K562 (cell line): ENCODE measurements at regions not wholly inside any gene's neighbourhood (a gene's known extent, or its start where the extent isn't known, plus 50 kb on each side); places are given as distances from the start of the nearest gene placed in this dataset.

Experiments used
- ATAC-seq: fragments of 200-7000 bp; cut with Tn5 transposase; 3 replicates; pipeline ENCODE4 v1.9.1; 2020; ENCODE audit warnings: moderate library complexity
- BruUV-seq: library from RNA; stranded (reverse); fragments of 400-500 nt; replicated peaks from 2 replicates; lab custom pipeline; 2021; lab: Mats Ljungman, UMichigan
- CTCF ChIA-PET: fragments of 300-600 bp; formaldehyde crosslinking; extraction: SDS; loops from one replicate; lab custom pipeline; 2021; ENCODE audit warnings: low intra/inter-chr PET ratio; lab: Yijun Ruan, JAX
- POLR2A ChIA-PET: fragments of 300-600, 350-650 bp; sonication (Branson Sonifier 250); formaldehyde crosslinking; extraction: SDS; loops from one replicate; lab custom pipeline; 2021; ENCODE audit warnings: antibody characterized with exemption, inconsistent platforms; lab: Yijun Ruan, JAX
- DNase-seq, 4 experiments: peaks; one replicate each; pipeline versions ENCODE4 v3.0.0 to v3.0.0-alpha.2; 2011 to 2018; ENCODE audit warnings: low spot score in 3 of 4, mixed read lengths in 3 of 4; ENCODE audit errors: extremely low read depth in 1 of 4
- FAIRE-seq: peaks from 2 replicates; lab custom pipeline; 2011; peaks lifted over from hg19 to GRCh38; lab: Jason Lieb, UNC
- H2AFZ ChIP-seq: 2 replicates; pipeline ENCODE4 v1.6.0; 2011; ENCODE audit warnings: low read depth, low read length, control low read depth, inconsistent platforms
- H3K27ac ChIP-seq: fragments of 200-600 bp; 3 replicates; pipeline ENCODE4 v1.8.0; 2011; ENCODE audit warnings: low read depth, mild to moderate bottlenecking, control low read depth, inconsistent platforms, low read length, moderate library complexity, mixed read lengths; ENCODE audit errors: extremely low read depth
- H3K27me3 ChIP-seq, 2 experiments: fragments of 300-600 bp in 1 of 2; 2 replicates in 1 of 2; 3 replicates in 1 of 2; pipeline versions ENCODE4 v1.6.0 to v1.8.0; 2011; ENCODE audit warnings: inconsistent platforms in 2 of 2, low read length in 2 of 2, mild to moderate bottlenecking in 1 of 2, mixed read lengths in 1 of 2, moderate library complexity in 1 of 2; ENCODE audit not compliant: control insufficient read depth in 2 of 2, insufficient read depth in 2 of 2
- H3K36me3 ChIP-seq: fragments of 300-600 bp; 3 replicates; pipeline ENCODE4 v1.8.0; 2011; ENCODE audit warnings: mild to moderate bottlenecking, low read length, inconsistent platforms; ENCODE audit not compliant: control insufficient read depth, insufficient read depth
- H3K4me1 ChIP-seq, 2 experiments: fragments of 200-600 bp in 1 of 2; replicated peaks in 1 of 2; 2 replicates in 1 of 2; 3 replicates in 1 of 2; pipeline versions ENCODE4 v1.5.1 to v1.8.0; 2011; ENCODE audit warnings: inconsistent platforms in 2 of 2, low read length in 2 of 2, mild to moderate bottlenecking in 1 of 2, mixed read lengths in 1 of 2, moderate library complexity in 1 of 2; ENCODE audit not compliant: control insufficient read depth in 2 of 2, insufficient read depth in 2 of 2
- H3K4me2 ChIP-seq: 2 replicates; pipeline ENCODE4 v1.6.1; 2011; ENCODE audit warnings: low read length, control low read depth, inconsistent platforms, mixed read lengths; ENCODE audit not compliant: insufficient read depth
- H3K4me3 ChIP-seq: fragments of 200-600 bp; sonication (generic), shearing (Covaris generic); 2 replicates; pipeline ENCODE4 v1.5.1; 2016; ENCODE audit warnings: control low read depth, inconsistent platforms
- H3K79me2 ChIP-seq: fragments of 200-600 bp; 3 replicates; pipeline ENCODE4 v1.8.0; 2011; ENCODE audit warnings: low read length, inconsistent platforms; ENCODE audit not compliant: control insufficient read depth, insufficient read depth
- H3K9ac ChIP-seq, 2 experiments: 2 replicates each; pipeline versions ENCODE4 v1.6.0 to v1.6.1; 2011; ENCODE audit warnings: low read depth in 2 of 2, low read length in 2 of 2, control low read depth in 1 of 2, inconsistent platforms in 1 of 2, mild to moderate bottlenecking in 1 of 2, mixed read lengths in 1 of 2; ENCODE audit not compliant: insufficient read depth in 1 of 2
- H3K9me1 ChIP-seq: one replicate; pipeline ENCODE4 v1.6.0; 2011; ENCODE audit warnings: inconsistent platforms, mild to moderate bottlenecking, low read length, moderate library complexity; ENCODE audit not compliant: control insufficient read depth, insufficient read depth
- H3K9me3 ChIP-seq: replicated peaks from 2 replicates; pipeline ENCODE4 v1.5.1; 2011; ENCODE audit warnings: low read depth, low read length, inconsistent platforms; ENCODE audit not compliant: control insufficient read depth, insufficient read depth
- H4K20me1 ChIP-seq: replicated peaks from 2 replicates; pipeline ENCODE4 v1.6.1; 2011; ENCODE audit warnings: low read length, inconsistent platforms, mixed read lengths; ENCODE audit not compliant: control insufficient read depth, insufficient read depth
- ATF1 ChIP-seq, 2 experiments: fragments of 450-650 bp in 1 of 2; IDR thresholded peaks; 2 replicates each; pipeline ENCODE4 v1.6.1; 2016; ENCODE audit warnings: missing compliant biosample characterization in 1 of 2, missing genetic modification characterization in 1 of 2
- C11orf30 ChIP-seq: fragments of 450-650 bp; IDR thresholded peaks from 2 replicates; pipeline ENCODE4 v1.6.1; 2016; ENCODE audit warnings: low read depth, mild to moderate bottlenecking
- CBFA2T2 ChIP-seq: fragments of 450-650 bp; conservative IDR thresholded peaks from 2 replicates; pipeline ENCODE4 v1.6.1; 2017; ENCODE audit warnings: mild to moderate bottlenecking
- CBFA2T3 ChIP-seq: fragments of 450-650 bp; IDR thresholded peaks from 2 replicates; pipeline ENCODE4 v1.6.1; 2017
- CCNT2 ChIP-seq: IDR thresholded peaks from 2 replicates; pipeline ENCODE4 v1.6.1; 2011; ENCODE audit warnings: borderline replicate concordance, low read depth, mild to moderate bottlenecking, moderate library complexity, mixed read lengths, low read length; ENCODE audit not compliant: insufficient read length; ENCODE audit errors: extremely low read depth
- CEBPG ChIP-seq, 3 experiments: fragments of 200-800 bp in 1 of 3; sonication (Bioruptor generic) in 1 of 3; sonication (generic) in 1 of 3; formaldehyde crosslinking in 1 of 3; IDR thresholded peaks in 2 of 3; conservative IDR thresholded peaks in 1 of 3; 2 replicates each; pipeline versions ENCODE4 v1.6.1 to v1.8.0; 2016 to 2022; ENCODE audit warnings: missing compliant biosample characterization in 2 of 3, missing genetic modification characterization in 2 of 3, mild to moderate bottlenecking in 1 of 3, missing genetic modification reagents in 1 of 3
- ETV1 ChIP-seq: fragments of 450-650 bp; conservative IDR thresholded peaks from 2 replicates; pipeline ENCODE4 v1.6.1; 2016; ENCODE audit warnings: missing genetic modification characterization, control low read depth, low read depth, missing compliant biosample characterization
- MAFG ChIP-seq: fragments of 450-650 bp; conservative IDR thresholded peaks from 2 replicates; pipeline ENCODE4 v1.6.1; 2016; ENCODE audit warnings: missing genetic modification characterization, missing compliant biosample characterization
- NCOR1 ChIP-seq: fragments of 450-650 bp; IDR thresholded peaks from 2 replicates; pipeline ENCODE4 v1.6.1; 2016; ENCODE audit warnings: mild to moderate bottlenecking, moderate library complexity
- TCFL5 ChIP-seq: fragments of 250-450 bp; sonication (Bioruptor Pico); conservative IDR thresholded peaks from 2 replicates; pipeline ENCODE4 v1.6.1; 2021; ENCODE audit warnings: mild to moderate bottlenecking, moderate library complexity, matching md5 sums
- TEAD1 ChIP-seq, 2 experiments: fragments of 450-650 bp in 1 of 2; sonication (generic) in 1 of 2; formaldehyde crosslinking; IDR thresholded peaks; 2 replicates each; pipeline versions ENCODE4 v1.4.0 to v1.8.0; 2020 to 2022; ENCODE audit warnings: mild to moderate bottlenecking in 2 of 2, missing genetic modification reagents in 1 of 2
- TRIM24 ChIP-seq, 2 experiments: fragments of 450-650 bp; IDR thresholded peaks; 2 replicates each; pipeline ENCODE4 v1.6.1; 2016
- ZNF23 ChIP-seq: fragments of 250-450 bp; sonication (Bioruptor Pico); IDR thresholded peaks from 2 replicates; pipeline ENCODE4 v1.4.0; 2020; ENCODE audit warnings: mild to moderate bottlenecking
- WGBS: fragments of 100-300 bp; shearing (Covaris generic); methylation state at CpG from one replicate; pipeline ENCODE4 v1.1.6; 2016; ENCODE audit warnings: low coverage, mixed read lengths; ENCODE audit not compliant: insufficient coverage; ENCODE audit errors: missing lambda C conversion rate; 5-methylcytosine and 5-hydroxymethylcytosine counted together
- in situ Hi-C: fragments of 300-500 bp; cut with MboI; formaldehyde crosslinking; loops from 4 replicates; pipeline ENCODE4 v1.15.0; 2018; ENCODE audit warnings: inconsistent platforms, mixed read lengths
- intact Hi-C: fragments of 100-400 bp; cut with micrococcal nuclease; formaldehyde crosslinking; loops from 2 replicates; pipeline ENCODE4 v1.14.2; 2022
- TF ChIP-seq, protein P1 (sequence below): fragments of 250-450 bp; sonication (Bioruptor Pico); IDR thresholded peaks from 2 replicates; pipeline ENCODE4 v1.4.0; 2020
- TF ChIP-seq, protein P2 (sequence below): fragments of 450-650 bp; formaldehyde crosslinking; IDR thresholded peaks from 2 replicates; pipeline ENCODE4 v1.4.0; 2022; ENCODE audit warnings: mild to moderate bottlenecking, moderate library complexity

DNA sequence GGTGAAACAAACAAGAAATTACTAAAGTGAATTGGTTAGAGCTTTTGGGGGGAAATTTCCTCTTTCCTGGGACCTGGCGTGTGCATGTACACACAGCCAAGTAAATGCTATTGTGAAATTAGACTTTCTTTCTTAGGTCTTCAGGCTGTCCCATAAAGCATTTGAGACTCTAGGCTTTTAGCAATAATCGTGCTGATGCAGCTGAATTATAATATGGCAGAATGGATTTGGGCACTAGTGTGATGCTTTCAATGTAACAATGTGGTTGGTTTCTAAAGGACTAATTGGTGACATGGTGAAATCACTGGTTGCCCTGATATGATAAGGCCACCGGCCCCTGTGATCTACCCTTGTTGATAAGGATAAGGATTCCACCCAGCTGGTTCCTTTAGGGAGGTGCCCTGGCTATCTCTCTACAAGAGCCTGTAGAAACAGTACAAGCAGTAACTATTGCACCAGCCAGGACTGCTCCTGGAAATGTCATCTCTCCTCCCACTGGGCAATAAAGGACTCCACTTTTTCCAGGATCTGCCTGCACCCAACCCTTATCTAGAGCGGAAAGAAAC is 164.1 kb downstream of the TFAP2A start:
- Histone ChIP-seq H3K9me1 (no peaks in the 10 kb centered on the region), H4K20me1 (no peaks in the 10 kb centered on the region), H3K9me3 (no peaks in the 10 kb centered on the region), H3K79me2 (no peaks in the 10 kb centered on the region), H2AFZ (no peak overlapping the region), H3K4me2 (no peak overlapping the region), H3K4me1 (peaks cover 0 to 9% of the 10 kb centered on the region in 2 experiments; a peak in 1 of 5 replicates), H3K36me3 (no peaks in the 10 kb centered on the region), H3K27ac (no peak overlapping the region), H3K4me3 (no peak overlapping the region), H3K9ac (no peak overlapping the region), H3K27me3 (no peaks in the 10 kb centered on the region)
- DNase-seq = no peak
- CTCF ChIA-PET = no interaction called here
- ATAC-seq = peak; percentile 46; the same call in 1 of the 3 replicates
- no peak for FAIRE-seq
- in situ Hi-C loops = no loop called here
- WGBS = 10% methylated on average over 4 of the region's 4 CpGs
- POLR2A ChIA-PET = interaction anchor here (1.1 kb wide), 1 partner anchor 8 kb away, joined by 3 read pairs; no protein-coding TSS in a partner anchor
- BruUV-seq = no TSS peak
- intact Hi-C loops = no loop called here
- TF ChIP-seq CBFA2T2 = peak; percentile 47
- no peak for TF ChIP-seq ETV1 (tag)
- peak; percentile 28 for TF ChIP-seq CCNT2
- no peak for TF ChIP-seq ATF1 (CRISPR knock-in tag; IDR thresholded peaks at IDR 0.05)
- 0 out of 2 replicates have a peak, but pooled peaks have one; percentile 9 for TF ChIP-seq ATF1 (tag; IDR thresholded peaks at IDR 0.05)
- TF ChIP-seq, protein P1, sequence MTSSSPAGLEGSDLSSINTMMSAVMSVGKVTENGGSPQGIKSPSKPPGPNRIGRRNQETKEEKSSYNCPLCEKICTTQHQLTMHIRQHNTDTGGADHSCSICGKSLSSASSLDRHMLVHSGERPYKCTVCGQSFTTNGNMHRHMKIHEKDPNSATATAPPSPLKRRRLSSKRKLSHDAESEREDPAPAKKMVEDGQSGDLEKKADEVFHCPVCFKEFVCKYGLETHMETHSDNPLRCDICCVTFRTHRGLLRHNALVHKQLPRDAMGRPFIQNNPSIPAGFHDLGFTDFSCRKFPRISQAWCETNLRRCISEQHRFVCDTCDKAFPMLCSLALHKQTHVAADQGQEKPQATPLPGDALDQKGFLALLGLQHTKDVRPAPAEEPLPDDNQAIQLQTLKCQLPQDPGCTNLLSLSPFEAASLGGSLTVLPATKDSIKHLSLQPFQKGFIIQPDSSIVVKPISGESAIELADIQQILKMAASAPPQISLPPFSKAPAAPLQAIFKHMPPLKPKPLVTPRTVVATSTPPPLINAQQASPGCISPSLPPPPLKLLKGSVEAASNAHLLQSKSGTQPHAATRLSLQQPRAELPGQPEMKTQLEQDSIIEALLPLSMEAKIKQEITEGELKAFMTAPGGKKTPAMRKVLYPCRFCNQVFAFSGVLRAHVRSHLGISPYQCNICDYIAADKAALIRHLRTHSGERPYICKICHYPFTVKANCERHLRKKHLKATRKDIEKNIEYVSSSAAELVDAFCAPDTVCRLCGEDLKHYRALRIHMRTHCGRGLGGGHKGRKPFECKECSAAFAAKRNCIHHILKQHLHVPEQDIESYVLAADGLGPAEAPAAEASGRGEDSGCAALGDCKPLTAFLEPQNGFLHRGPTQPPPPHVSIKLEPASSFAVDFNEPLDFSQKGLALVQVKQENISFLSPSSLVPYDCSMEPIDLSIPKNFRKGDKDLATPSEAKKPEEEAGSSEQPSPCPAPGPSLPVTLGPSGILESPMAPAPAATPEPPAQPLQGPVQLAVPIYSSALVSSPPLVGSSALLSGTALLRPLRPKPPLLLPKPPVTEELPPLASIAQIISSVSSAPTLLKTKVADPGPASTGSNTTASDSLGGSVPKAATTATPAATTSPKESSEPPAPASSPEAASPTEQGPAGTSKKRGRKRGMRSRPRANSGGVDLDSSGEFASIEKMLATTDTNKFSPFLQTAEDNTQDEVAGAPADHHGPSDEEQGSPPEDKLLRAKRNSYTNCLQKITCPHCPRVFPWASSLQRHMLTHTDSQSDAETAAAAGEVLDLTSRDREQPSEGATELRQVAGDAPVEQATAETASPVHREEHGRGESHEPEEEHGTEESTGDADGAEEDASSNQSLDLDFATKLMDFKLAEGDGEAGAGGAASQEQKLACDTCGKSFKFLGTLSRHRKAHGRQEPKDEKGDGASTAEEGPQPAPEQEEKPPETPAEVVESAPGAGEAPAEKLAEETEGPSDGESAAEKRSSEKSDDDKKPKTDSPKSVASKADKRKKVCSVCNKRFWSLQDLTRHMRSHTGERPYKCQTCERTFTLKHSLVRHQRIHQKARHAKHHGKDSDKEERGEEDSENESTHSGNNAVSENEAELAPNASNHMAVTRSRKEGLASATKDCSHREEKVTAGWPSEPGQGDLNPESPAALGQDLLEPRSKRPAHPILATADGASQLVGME = no peak
- TF ChIP-seq TRIM24 (IDR thresholded peaks at IDR 0.05) = peak; percentile 16 to 45; a peak in 1 of 4 replicates
- TF ChIP-seq, protein P2, sequence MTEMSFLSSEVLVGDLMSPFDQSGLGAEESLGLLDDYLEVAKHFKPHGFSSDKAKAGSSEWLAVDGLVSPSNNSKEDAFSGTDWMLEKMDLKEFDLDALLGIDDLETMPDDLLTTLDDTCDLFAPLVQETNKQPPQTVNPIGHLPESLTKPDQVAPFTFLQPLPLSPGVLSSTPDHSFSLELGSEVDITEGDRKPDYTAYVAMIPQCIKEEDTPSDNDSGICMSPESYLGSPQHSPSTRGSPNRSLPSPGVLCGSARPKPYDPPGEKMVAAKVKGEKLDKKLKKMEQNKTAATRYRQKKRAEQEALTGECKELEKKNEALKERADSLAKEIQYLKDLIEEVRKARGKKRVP (CRISPR knock-in tag) = 0 out of 2 replicates have a peak, but pooled peaks have one; percentile 36
- TF ChIP-seq NCOR1 = 0 out of 2 replicates have a peak, but pooled peaks have one; percentile 24
- TF ChIP-seq C11orf30 = peak; percentile 66; the same call in 1 of the 2 replicates
- no peak for TF ChIP-seq ZNF23 (CRISPR knock-in tag)
- peak in 1 of 2 experiments; percentile 15; a peak in 1 of 4 replicates for TF ChIP-seq TEAD1 (CRISPR knock-in tag; IDR thresholded peaks at IDR 0.05)
- TF ChIP-seq CEBPG (CRISPR knock-in tag; IDR thresholded peaks at IDR 0.05) = no peak
- TF ChIP-seq CEBPG (tag; conservative IDR thresholded peaks at IDR 0.05 in 1 of 2, IDR thresholded peaks at IDR 0.05 in 1 of 2) = peak in 1 of 2 experiments; percentile 38; a peak in 1 of 4 replicates
- TF ChIP-seq TCFL5 (CRISPR knock-in tag) = no peak
- peak; percentile 68 for TF ChIP-seq CBFA2T3
- TF ChIP-seq MAFG (tag) = peak; percentile 57
